CD8-positive, alpha-beta memory T cell (primary cell): ENCODE measurements at regions not wholly inside any gene's neighbourhood (a gene's known extent, or its start where the extent isn't known, plus 50 kb on each side); places are given as distances from the start of the nearest gene placed in this dataset.

Experiments
- CTCF ChIA-PET: fragments of 350-600 bp; sonication (Branson Sonifier 250); formaldehyde crosslinking; loops from one replicate; lab custom pipeline; 2021; ENCODE audit warnings: antibody characterized with exemption; lab: Charles Lee
- POLR2A ChIA-PET: fragments of 350-600 bp; sonication (Branson Sonifier 250); formaldehyde crosslinking; loops from one replicate; lab custom pipeline; 2021; ENCODE audit warnings: antibody characterized with exemption; lab: Charles Lee
- DNase-seq, 5 donors: peaks; one replicate each; pipeline versions ENCODE4 v3.0.0 to v3.0.0-alpha.2; 2020 to 2022; ENCODE audit warnings: mixed read lengths in 1 of 5
- H3K27ac ChIP-seq: one replicate; pipeline ENCODE4 v1.7.0; 2013; ENCODE audit warnings: low read depth, mild to moderate bottlenecking, low read length, moderate library complexity
- H3K27me3 ChIP-seq: 2 replicates; pipeline ENCODE4 v1.7.0; 2013; ENCODE audit warnings: low read length, mild to moderate bottlenecking; ENCODE audit not compliant: insufficient read depth, poor library complexity, severe bottlenecking
- H3K36me3 ChIP-seq: 2 replicates; pipeline ENCODE4 v1.7.0; 2013; ENCODE audit warnings: mild to moderate bottlenecking, low read length, moderate library complexity; ENCODE audit not compliant: insufficient read depth
- H3K4me1 ChIP-seq: 2 replicates; pipeline ENCODE4 v1.7.0; 2013; ENCODE audit warnings: mild to moderate bottlenecking, low read length, moderate library complexity; ENCODE audit not compliant: insufficient read depth
- H3K4me3 ChIP-seq: 2 replicates; pipeline ENCODE4 v1.7.0; 2013; ENCODE audit warnings: mild to moderate bottlenecking, low read length
- H3K9me3 ChIP-seq: 2 replicates; pipeline ENCODE4 v1.7.0; 2013; ENCODE audit warnings: mild to moderate bottlenecking, low read length
- H3K27ac Mint-ChIP-seq, 8 donors: one replicate each; pipeline ENCODE4 v1.8.0; 2020 to 2021; ENCODE audit warnings: mixed read lengths in 8 of 8, mild to moderate bottlenecking in 6 of 8, inconsistent platforms in 3 of 8, moderate library complexity in 3 of 8
- H3K27me3 Mint-ChIP-seq, 2 donors: one replicate each; pipeline ENCODE4 v1.8.0; 2020 to 2021; ENCODE audit warnings: mixed read lengths in 2 of 2, mild to moderate bottlenecking in 1 of 2, moderate library complexity in 1 of 2
- H3K36me3 Mint-ChIP-seq, 3 donors: one replicate each; pipeline ENCODE4 v1.8.0; 2020 to 2021; ENCODE audit warnings: mixed read lengths in 3 of 3, inconsistent platforms in 1 of 3, mild to moderate bottlenecking in 1 of 3
- H3K4me1 Mint-ChIP-seq, 3 donors: one replicate each; pipeline ENCODE4 v1.8.0; 2020 to 2021; ENCODE audit warnings: mixed read lengths in 3 of 3, inconsistent platforms in 1 of 3, mild to moderate bottlenecking in 1 of 3
- H3K4me3 Mint-ChIP-seq, 7 donors: one replicate each; pipeline ENCODE4 v1.8.0; 2020 to 2021; ENCODE audit warnings: mixed read lengths in 7 of 7, mild to moderate bottlenecking in 6 of 7, moderate library complexity in 4 of 7, inconsistent platforms in 2 of 7
- H3K9me3 Mint-ChIP-seq, 5 donors: one replicate each; pipeline ENCODE4 v1.8.0; 2020 to 2022; ENCODE audit warnings: mixed read lengths in 5 of 5, mild to moderate bottlenecking in 3 of 5, moderate library complexity in 2 of 5, inconsistent platforms in 1 of 5

- ChIA-PET CTCF (no interaction called here), POLR2A (no interaction called here)
- Mint-ChIP-seq H3K4me1 (no peaks in the 10 kb centered on the region), H3K27ac (no peak overlapping the region), H3K36me3 (no peaks in the 10 kb centered on the region), H3K9me3 (peaks cover 0 to 7% (median 3%) of the 10 kb centered on the region in 5 donors), H3K4me3 (no peak overlapping the region), H3K27me3 (peaks cover 0 to 3% of the 10 kb centered on the region in 2 donors)
- no peak for DNase-seq
- Histone ChIP-seq H3K9me3 (no peaks in the 10 kb centered on the region), H3K4me1 (no peaks in the 10 kb centered on the region), H3K4me3 (no peak overlapping the region), H3K27ac (no peak overlapping the region), H3K27me3 (no peaks in the 10 kb centered on the region), H3K36me3 (no peaks in the 10 kb centered on the region)
Observed at GRCh38 chr4:36904823-36905222, 339.7 kb upstream of the NWD2 start.

- H3K4me1 Mint-ChIP-seq: no peaks in the 10 kb centered on the region
- no peaks in the 10 kb centered on the region for H3K9me3 Mint-ChIP-seq
- Histone ChIP-seq H3K9me3 (no peaks in the 10 kb centered on the region), H3K27me3 (no peaks in the 10 kb centered on the region), H3K27ac (no peak overlapping the region), H3K4me3 (no peak overlapping the region), H3K4me1 (no peaks in the 10 kb centered on the region), H3K36me3 (no peaks in the 10 kb centered on the region)
- ChIA-PET POLR2A (no interaction called here), CTCF (no interaction called here)
- H3K27ac Mint-ChIP-seq: no peak overlapping the region
- H3K36me3 Mint-ChIP-seq: no peaks in the 10 kb centered on the region
- H3K4me3 Mint-ChIP-seq: no peak overlapping the region
- H3K27me3 Mint-ChIP-seq: no peaks in the 10 kb centered on the region
- no peak for DNase-seq
Observed at GRCh38 chr4:36914106-36914505, 330.4 kb upstream of the NWD2 start.

- Histone ChIP-seq H3K27me3 (no peaks in the 10 kb centered on the region), H3K4me1 (no peaks in the 10 kb centered on the region), H3K9me3 (no peaks in the 10 kb centered on the region), H3K4me3 (no peak overlapping the region), H3K27ac (no peak overlapping the region), H3K36me3 (no peaks in the 10 kb centered on the region)
- no peaks in the 10 kb centered on the region for H3K36me3 Mint-ChIP-seq
- ChIA-PET POLR2A (no interaction called here), CTCF (no interaction called here)
- H3K4me1 Mint-ChIP-seq: no peaks in the 10 kb centered on the region
- DNase-seq: no peak
- no peak overlapping the region for H3K27ac Mint-ChIP-seq
- no peaks in the 10 kb centered on the region for H3K9me3 Mint-ChIP-seq
- no peak overlapping the region for H3K4me3 Mint-ChIP-seq
- H3K27me3 Mint-ChIP-seq: no peaks in the 10 kb centered on the region
Observed at GRCh38 chr4:36915717-36916116, 328.8 kb upstream of the NWD2 start.

GRCh38 chr4:36917413-36917812 is 327.1 kb upstream of the NWD2 start:
- Histone ChIP-seq H3K36me3 (no peaks in the 10 kb centered on the region), H3K4me1 (no peaks in the 10 kb centered on the region), H3K27me3 (no peaks in the 10 kb centered on the region), H3K27ac (no peak overlapping the region), H3K9me3 (no peaks in the 10 kb centered on the region), H3K4me3 (no peak overlapping the region)
- DNase-seq: no peak
- H3K9me3 Mint-ChIP-seq: no peaks in the 10 kb centered on the region
- no peak overlapping the region for H3K27ac Mint-ChIP-seq
- H3K4me3 Mint-ChIP-seq: no peak overlapping the region
- CTCF ChIA-PET: no interaction called here
- H3K36me3 Mint-ChIP-seq: no peaks in the 10 kb centered on the region
- POLR2A ChIA-PET: no interaction called here
- H3K27me3 Mint-ChIP-seq: no peaks in the 10 kb centered on the region
- H3K4me1 Mint-ChIP-seq: no peaks in the 10 kb centered on the region

GRCh38 chr4:36919721-36920120 is 324.8 kb upstream of the NWD2 start:
- Histone ChIP-seq H3K27me3 (no peaks in the 10 kb centered on the region), H3K36me3 (no peaks in the 10 kb centered on the region), H3K9me3 (no peaks in the 10 kb centered on the region), H3K27ac (no peak overlapping the region), H3K4me1 (no peaks in the 10 kb centered on the region), H3K4me3 (no peak overlapping the region)
- H3K4me1 Mint-ChIP-seq: no peaks in the 10 kb centered on the region
- H3K27ac Mint-ChIP-seq: no peak overlapping the region
- no peaks in the 10 kb centered on the region for H3K9me3 Mint-ChIP-seq
- no peaks in the 10 kb centered on the region for H3K27me3 Mint-ChIP-seq
- ChIA-PET POLR2A (no interaction called here), CTCF (no interaction called here)
- no peaks in the 10 kb centered on the region for H3K36me3 Mint-ChIP-seq
- DNase-seq: no peak
- no peak overlapping the region for H3K4me3 Mint-ChIP-seq

GRCh38 chr4:36921476-36922216 is 322.9 kb upstream of the NWD2 start:
- POLR2A ChIA-PET: no interaction called here
- Histone ChIP-seq H3K4me1 (no peaks in the 10 kb centered on the region), H3K9me3 (no peaks in the 10 kb centered on the region), H3K27ac (no peak overlapping the region), H3K36me3 (no peaks in the 10 kb centered on the region), H3K27me3 (no peaks in the 10 kb centered on the region), H3K4me3 (no peak overlapping the region)
- CTCF ChIA-PET: no interaction called here
- no peaks in the 10 kb centered on the region for H3K27me3 Mint-ChIP-seq
- H3K4me3 Mint-ChIP-seq: no peak overlapping the region
- no peak for DNase-seq
- no peaks in the 10 kb centered on the region for H3K4me1 Mint-ChIP-seq
- H3K9me3 Mint-ChIP-seq: peaks cover 0 to 3% (median 0%) of the 10 kb centered on the region in 5 donors
- H3K36me3 Mint-ChIP-seq: no peaks in the 10 kb centered on the region
- H3K27ac Mint-ChIP-seq: no peak overlapping the region

GRCh38 chr4:36930562-36931111 is 313.9 kb upstream of the NWD2 start:
- no peaks in the 10 kb centered on the region for H3K9me3 ChIP-seq
- no peaks in the 10 kb centered on the region for H3K4me1 ChIP-seq
- H3K4me3 ChIP-seq: no peak overlapping the region
- CTCF ChIA-PET: no interaction called here
- H3K9me3 Mint-ChIP-seq: peaks cover 0 to 6% (median 3%) of the 10 kb centered on the region in 5 donors
- H3K27ac Mint-ChIP-seq: no peak overlapping the region
- H3K36me3 ChIP-seq: no peaks in the 10 kb centered on the region
- no peaks in the 10 kb centered on the region for H3K4me1 Mint-ChIP-seq
- H3K36me3 Mint-ChIP-seq: no peaks in the 10 kb centered on the region
- H3K27ac ChIP-seq: no peak overlapping the region
- no peaks in the 10 kb centered on the region for H3K27me3 Mint-ChIP-seq
- DNase-seq: no peak
- no peak overlapping the region for H3K4me3 Mint-ChIP-seq
- H3K27me3 ChIP-seq: no peaks in the 10 kb centered on the region
- POLR2A ChIA-PET: no interaction called here

- no peaks in the 10 kb centered on the region for H3K27me3 ChIP-seq
- no peaks in the 10 kb centered on the region for H3K27me3 Mint-ChIP-seq
- no peak overlapping the region for H3K4me3 Mint-ChIP-seq
- CTCF ChIA-PET: no interaction called here
- no peak overlapping the region for H3K27ac ChIP-seq
- H3K4me1 Mint-ChIP-seq: no peaks in the 10 kb centered on the region
- no peaks in the 10 kb centered on the region for H3K9me3 ChIP-seq
- peaks cover 0 to 2% (median 0%) of the 10 kb centered on the region in 5 donors for H3K9me3 Mint-ChIP-seq
- H3K27ac Mint-ChIP-seq: no peak overlapping the region
- H3K4me3 ChIP-seq: no peak overlapping the region
- H3K4me1 ChIP-seq: no peaks in the 10 kb centered on the region
- POLR2A ChIA-PET: no interaction called here
- H3K36me3 ChIP-seq: no peaks in the 10 kb centered on the region
- DNase-seq: no peak
- H3K36me3 Mint-ChIP-seq: no peaks in the 10 kb centered on the region
Observed at GRCh38 chr4:36944232-36944631, 300.3 kb upstream of the NWD2 start.
